ENCODE measurements at regions not wholly inside any gene's neighbourhood (a gene's known extent, or its start where the extent isn't known, plus 50 kb on each side); places are given as distances from the start of the nearest gene placed in this dataset.

- TF ChIP-seq CTCF (conservative IDR thresholded peaks at IDR 0.05; ENCODE audit: low read depth, low read length) (no peak), EZH2 (IDR thresholded peaks at IDR 0.05; ENCODE audit: low read length, unreplicated experiment) (no peak), EZH2phosphoT487 (IDR thresholded peaks at IDR 0.05; ENCODE audit: borderline replicate concordance, low read length) (no peak)
Measured at GRCh38 chr6:90820436-90820835, 233.6 kb upstream of the MAP3K7 start.

All from PC-3 (cell line).